GM12891 (cell line): ENCODE measurements at regions not wholly inside any gene's neighbourhood (a gene's known extent, or its start where the extent isn't known, plus 50 kb on each side); places are given as distances from the start of the nearest gene placed in this dataset.

Source experiments
- DNase-seq: peaks from one replicate; pipeline ENCODE4 v3.0.0; 2011; ENCODE audit warnings: low spot score; ENCODE audit not compliant: insufficient read length
- FAIRE-seq: peaks from 2 replicates; lab custom pipeline; 2011; peaks lifted over from hg19 to GRCh38; lab: Jason Lieb, UNC
- PAX5 ChIP-seq: IDR thresholded peaks from 2 replicates; pipeline ENCODE4 v1.6.1; 2011; ENCODE audit warnings: low read length, moderate library complexity, mild to moderate bottlenecking; ENCODE audit not compliant: insufficient read depth, severe bottlenecking
- POLR2A ChIP-seq: IDR thresholded peaks from 2 replicates; pipeline ENCODE4 v1.6.1; 2011; ENCODE audit warnings: low read depth, low read length, control low read depth
- POLR2AphosphoS5 ChIP-seq: IDR thresholded peaks from 2 replicates; pipeline ENCODE4 v1.6.1; 2011; ENCODE audit warnings: low read depth, low read length, control low read depth
- POU2F2 ChIP-seq: IDR thresholded peaks from 2 replicates; pipeline ENCODE4 v1.6.1; 2011; ENCODE audit warnings: low read depth, mild to moderate bottlenecking, control low read depth, low read length, moderate library complexity
- SPI1 ChIP-seq: IDR thresholded peaks from 2 replicates; pipeline ENCODE4 v1.6.1; 2011; ENCODE audit warnings: low read depth, low read length, control low read depth
- TAF1 ChIP-seq: IDR thresholded peaks from 2 replicates; pipeline ENCODE4 v1.6.1; 2011; ENCODE audit warnings: low read depth, low read length, control low read depth

GRCh38 chr3:116873142-116873541 is 163.6 kb downstream of the TUSC7 start:
- TF ChIP-seq POLR2A = no peak
- no peak for TF ChIP-seq PAX5
- TF ChIP-seq TAF1 = no peak
- no peak for TF ChIP-seq POU2F2
- TF ChIP-seq SPI1 = no peak
- TF ChIP-seq POLR2AphosphoS5 = no peak
- no peak for FAIRE-seq
- DNase-seq = no peak

DNA sequence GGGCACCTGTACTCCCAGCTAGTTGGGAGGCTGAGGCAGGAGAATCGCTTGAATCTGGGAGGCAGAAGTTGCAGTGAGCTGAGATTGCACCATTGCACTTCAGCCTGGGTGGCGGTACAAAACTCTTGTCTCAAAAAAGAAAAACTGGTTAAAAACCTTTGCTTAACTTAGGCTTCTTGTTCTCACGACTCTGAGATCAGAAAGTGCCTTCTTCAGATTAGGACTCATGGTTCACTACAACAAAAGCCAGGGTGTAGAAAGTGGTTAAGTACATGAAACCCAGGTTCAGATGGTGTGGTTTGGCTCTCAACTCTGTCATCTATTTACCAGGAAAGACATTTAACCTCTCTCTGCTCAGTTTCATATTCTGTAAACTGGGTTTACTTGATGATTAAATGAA is 168.4 kb downstream of the TUSC7 start:
- no peak for FAIRE-seq
- no peak for DNase-seq
- TF ChIP-seq PAX5 (no peak), POU2F2 (no peak), POLR2A (no peak), POLR2AphosphoS5 (no peak), TAF1 (no peak), SPI1 (no peak)

GRCh38 chr3:116886202-116886893 is 176.8 kb downstream of the TUSC7 start:
- no peak for DNase-seq
- peak; percentile 85 for FAIRE-seq

DNA sequence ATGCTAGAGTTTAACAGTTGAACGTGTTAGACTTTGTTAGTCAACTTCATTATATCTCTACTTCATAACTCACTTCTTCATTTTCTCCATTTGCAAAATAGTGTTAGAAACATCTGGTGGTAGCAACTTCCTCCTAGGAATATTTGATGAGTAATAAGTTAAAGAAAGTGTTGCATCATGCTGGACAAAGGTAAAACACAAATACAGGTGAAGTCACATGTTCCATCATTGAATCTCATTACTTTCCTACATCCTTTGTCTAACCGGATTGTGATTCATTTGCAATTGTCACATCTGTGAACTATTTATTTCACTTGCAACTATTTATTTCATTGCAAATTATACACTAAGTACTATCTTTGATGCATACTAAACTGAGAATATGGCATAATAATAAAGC is 186.5 kb downstream of the TUSC7 start:
- DNase-seq = no peak
- no peak for FAIRE-seq
- TF ChIP-seq TAF1 = no peak

More at GRCh38 chr3:116886202-116886893, 176.8 kb downstream of the TUSC7 start:
- TF ChIP-seq SPI1 (peak; percentile 67), POLR2AphosphoS5 (no peak)

DNA sequence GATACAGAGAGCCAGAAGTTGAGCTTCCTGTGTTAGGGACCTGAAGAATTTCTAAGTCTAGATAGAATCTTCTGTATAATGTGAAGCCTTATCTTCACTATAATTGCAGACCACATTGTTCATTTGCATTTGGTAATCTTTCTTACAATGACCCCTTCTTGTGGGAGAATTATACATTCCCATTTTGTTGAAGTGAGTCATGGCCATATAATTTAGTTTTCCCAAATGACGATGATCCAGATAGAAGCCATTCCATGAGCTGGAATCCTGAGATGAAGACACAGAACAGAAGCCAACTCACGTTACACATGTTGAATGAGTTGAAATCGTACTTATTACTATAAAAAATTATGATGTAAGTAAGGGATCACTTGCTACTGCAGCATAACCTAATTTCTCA is 187.8 kb downstream of the TUSC7 start:
- DNase-seq (no peak), FAIRE-seq (no peak)
- no peak for TF ChIP-seq POLR2A
- TF ChIP-seq POU2F2 = no peak
- no peak for TF ChIP-seq POLR2AphosphoS5
- no peak for TF ChIP-seq PAX5
- TF ChIP-seq TAF1 = no peak
- TF ChIP-seq SPI1 = no peak

DNA sequence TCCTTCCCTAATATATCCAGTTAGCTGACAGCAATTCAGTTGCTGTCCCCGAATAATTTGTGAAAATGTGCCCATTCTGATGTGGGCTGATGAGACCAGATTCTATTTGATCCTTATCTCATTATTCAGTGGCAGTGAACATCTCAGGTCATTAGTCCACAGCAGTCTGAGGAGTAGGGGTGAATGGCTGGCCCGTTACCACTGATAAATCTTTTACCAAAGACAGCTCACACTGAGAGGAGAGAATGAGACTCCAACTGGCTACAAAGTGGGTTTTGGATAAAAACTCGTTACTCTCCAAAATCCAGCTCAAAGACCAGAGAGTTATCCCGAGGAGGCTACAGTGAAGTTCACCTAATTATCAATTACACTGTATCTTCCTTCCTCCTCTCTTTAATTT is 189.7 kb downstream of the TUSC7 start:
- FAIRE-seq = no peak
- DNase-seq = no peak
- TF ChIP-seq POU2F2 (no peak), SPI1 (no peak)

DNA sequence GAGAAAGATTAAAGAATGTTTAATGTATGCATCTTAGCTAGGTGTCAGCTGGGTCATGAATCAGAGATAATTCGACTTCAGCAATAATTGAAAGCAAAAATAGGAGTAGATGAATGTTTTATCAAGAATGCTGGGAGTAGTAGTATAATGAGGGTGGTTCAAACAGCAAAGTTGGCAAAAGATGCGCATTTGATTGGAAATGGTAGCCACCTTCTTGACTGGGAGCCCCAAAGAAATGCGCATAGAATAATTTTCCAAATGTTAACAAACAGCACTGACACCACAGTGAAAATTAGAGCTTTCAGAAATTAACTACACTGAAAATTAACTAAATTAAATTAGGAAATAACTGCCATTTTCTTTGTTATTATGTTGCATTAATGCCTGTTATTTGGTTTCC is 195.8 kb downstream of the TUSC7 start:
- FAIRE-seq = no peak
- no peak for DNase-seq
- no peak for TF ChIP-seq POLR2AphosphoS5
- no peak for TF ChIP-seq SPI1
- TF ChIP-seq PAX5 = no peak
- no peak for TF ChIP-seq POU2F2
- TF ChIP-seq TAF1 = no peak
- TF ChIP-seq POLR2A = no peak

GRCh38 chr3:116905794-116906193 is 196.2 kb downstream of the TUSC7 start:
- TF ChIP-seq POLR2A = no peak
- TF ChIP-seq POLR2AphosphoS5 = no peak
- no peak for TF ChIP-seq SPI1
- TF ChIP-seq TAF1 = no peak
- TF ChIP-seq POU2F2 = no peak
- no peak for TF ChIP-seq PAX5
- FAIRE-seq (no peak), DNase-seq (no peak)

DNA sequence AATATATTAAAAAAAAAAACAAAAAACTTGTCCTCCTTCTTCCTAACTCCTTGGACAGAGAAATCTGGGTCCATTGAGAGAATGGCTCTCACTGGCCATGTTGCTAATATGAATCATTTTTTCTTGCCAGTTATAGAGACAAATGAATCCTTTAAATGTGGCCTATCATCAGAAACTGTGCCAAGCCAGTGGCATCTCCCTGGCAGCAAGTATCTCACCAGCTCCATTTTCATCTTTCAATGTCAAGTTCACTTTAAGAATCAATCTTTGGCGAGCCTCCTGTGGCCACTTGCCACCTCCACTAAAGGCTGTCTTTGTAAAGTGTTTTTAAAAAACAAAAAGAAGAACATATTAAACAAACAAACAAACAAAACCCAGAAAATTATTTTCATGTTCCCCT is 202.5 kb downstream of the TUSC7 start:
- FAIRE-seq (no peak), DNase-seq (no peak)
- no peak for TF ChIP-seq SPI1

DNA sequence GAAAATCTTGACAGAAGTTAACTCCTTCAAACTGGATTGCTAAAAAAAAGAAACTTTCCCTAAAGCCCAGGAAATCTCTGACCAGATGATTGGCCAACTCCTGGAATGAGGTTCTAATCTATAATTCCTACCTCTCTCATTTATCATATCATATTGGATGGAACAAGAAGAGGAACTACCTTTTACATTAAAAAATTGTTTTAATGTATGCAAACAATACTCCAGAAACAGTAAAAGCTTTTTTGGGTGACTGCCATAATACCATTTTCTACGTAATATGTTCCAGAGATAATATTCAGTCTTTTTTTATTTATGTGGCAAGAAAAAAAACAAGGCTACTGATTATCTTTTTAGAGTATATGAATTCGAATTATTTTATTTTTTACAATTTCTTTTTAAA is 204.4 kb downstream of the TUSC7 start:
- TF ChIP-seq POLR2AphosphoS5 = no peak
- no peak for TF ChIP-seq PAX5
- no peak for TF ChIP-seq SPI1
- TF ChIP-seq POLR2A = no peak
- no peak for TF ChIP-seq TAF1
- TF ChIP-seq POU2F2 = no peak
- DNase-seq = no peak
- FAIRE-seq = no peak

DNA sequence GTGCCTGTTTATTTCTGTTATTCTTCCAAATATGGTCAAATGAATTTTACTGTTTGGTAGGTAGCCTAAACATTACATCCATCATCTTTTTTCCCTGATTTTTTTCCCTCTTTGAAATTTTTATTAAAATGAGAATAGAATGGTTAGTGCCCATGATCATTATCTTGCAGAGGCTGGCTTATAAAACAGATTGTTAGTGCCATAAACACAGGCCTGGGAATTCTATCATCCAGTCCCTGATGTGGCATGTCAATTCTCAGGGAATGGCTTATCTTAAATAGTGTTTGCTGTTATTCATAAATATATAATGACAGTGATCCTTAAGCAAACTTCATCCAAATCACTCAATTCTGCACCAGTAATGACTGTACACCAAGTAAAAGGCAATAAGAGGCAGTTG is 207.3 kb downstream of the TUSC7 start:
- no peak for TF ChIP-seq TAF1
- no peak for DNase-seq
- no peak for FAIRE-seq
